DND-41 (cell line): ENCODE measurements at regions not wholly inside any gene's neighbourhood (a gene's known extent, or its start where the extent isn't known, plus 50 kb on each side); places are given as distances from the start of the nearest gene placed in this dataset.

Experiments used
- EZH2 ChIP-seq: IDR thresholded peaks from 3 replicates; pipeline ENCODE4 v1.6.1; 2012; ENCODE audit warnings: borderline replicate concordance, low read depth, mild to moderate bottlenecking, moderate library complexity, low read length, inconsistent platforms; ENCODE audit not compliant: severe bottlenecking
- TF ChIP-seq, protein P1 (sequence below): IDR thresholded peaks from 2 replicates; pipeline ENCODE4 v1.5.1; 2012; ENCODE audit warnings: borderline replicate concordance, low read length, moderate library complexity, mild to moderate bottlenecking; ENCODE audit not compliant: poor library complexity, severe bottlenecking; ENCODE audit errors: extremely low read depth

DNA sequence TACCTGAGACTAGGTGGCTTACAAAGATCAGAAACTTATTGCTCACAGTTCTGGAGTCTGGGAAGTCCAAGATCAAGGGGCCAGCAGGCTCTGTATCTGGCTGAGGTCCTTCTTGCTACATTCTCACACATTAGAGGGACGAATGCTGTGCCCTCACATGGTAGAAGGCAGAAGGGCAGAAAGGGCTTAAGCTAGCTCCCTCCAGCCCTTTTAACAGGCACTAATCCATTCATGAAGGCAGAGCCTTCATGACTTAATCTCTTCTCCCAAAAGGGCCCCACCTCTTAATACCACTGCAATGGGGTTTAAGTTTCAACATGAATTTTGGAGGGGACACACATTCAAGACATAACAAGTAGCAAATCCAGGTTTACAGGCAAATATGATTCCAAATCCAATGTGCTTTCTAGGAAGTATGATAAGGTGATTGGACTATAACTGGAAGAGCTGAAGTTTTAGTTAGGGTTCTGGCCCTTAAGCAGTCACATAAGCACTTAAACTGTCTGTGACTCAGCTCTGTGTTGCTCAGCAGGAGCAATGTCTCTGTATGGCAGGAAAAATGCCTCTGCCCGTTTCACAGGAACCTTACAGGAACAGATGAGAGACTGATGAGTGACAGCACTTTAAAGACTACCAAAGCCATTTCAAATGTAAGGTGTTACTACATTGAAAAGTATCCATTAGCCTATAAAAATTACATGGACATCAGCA, 119.6 kb upstream of the PTPRM start:
- TF ChIP-seq, protein P1, sequence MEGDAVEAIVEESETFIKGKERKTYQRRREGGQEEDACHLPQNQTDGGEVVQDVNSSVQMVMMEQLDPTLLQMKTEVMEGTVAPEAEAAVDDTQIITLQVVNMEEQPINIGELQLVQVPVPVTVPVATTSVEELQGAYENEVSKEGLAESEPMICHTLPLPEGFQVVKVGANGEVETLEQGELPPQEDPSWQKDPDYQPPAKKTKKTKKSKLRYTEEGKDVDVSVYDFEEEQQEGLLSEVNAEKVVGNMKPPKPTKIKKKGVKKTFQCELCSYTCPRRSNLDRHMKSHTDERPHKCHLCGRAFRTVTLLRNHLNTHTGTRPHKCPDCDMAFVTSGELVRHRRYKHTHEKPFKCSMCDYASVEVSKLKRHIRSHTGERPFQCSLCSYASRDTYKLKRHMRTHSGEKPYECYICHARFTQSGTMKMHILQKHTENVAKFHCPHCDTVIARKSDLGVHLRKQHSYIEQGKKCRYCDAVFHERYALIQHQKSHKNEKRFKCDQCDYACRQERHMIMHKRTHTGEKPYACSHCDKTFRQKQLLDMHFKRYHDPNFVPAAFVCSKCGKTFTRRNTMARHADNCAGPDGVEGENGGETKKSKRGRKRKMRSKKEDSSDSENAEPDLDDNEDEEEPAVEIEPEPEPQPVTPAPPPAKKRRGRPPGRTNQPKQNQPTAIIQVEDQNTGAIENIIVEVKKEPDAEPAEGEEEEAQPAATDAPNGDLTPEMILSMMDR, result no peak
- no peak for TF ChIP-seq EZH2
